ENCODE measurements at regions not wholly inside any gene's neighbourhood (a gene's known extent, or its start where the extent isn't known, plus 50 kb on each side); places are given as distances from the start of the nearest gene placed in this dataset.

- TF ChIP-seq POLR2A (IDR thresholded peaks at IDR 0.05) (peak in 1 of 4 donors; percentile 37), CTCF (IDR thresholded peaks at IDR 0.05) (no peak)
These were observed 391.9 kb upstream of the NPVF start for GRCh38 chr7:25619963-25620799.
